Endothelial cell of umbilical vein (primary cell): ENCODE measurements at regions not wholly inside any gene's neighbourhood (a gene's known extent, or its start where the extent isn't known, plus 50 kb on each side); places are given as distances from the start of the nearest gene placed in this dataset.
A peak's percentile ranks its signal among the peaks of the same experiment; 100 is the strongest.
"Not testable (repeated sequence)": the region's sequence is repeated elsewhere in the genome, so short reads cannot be mapped to it uniquely, and the experiment has no call there.

Experiments used
- BruUV-seq: library from RNA; stranded (reverse); fragments of 400-500 nt; replicated peaks from 2 replicates; lab custom pipeline; 2021; lab: Mats Ljungman, UMichigan
- CTCF ChIA-PET: fragments of 300-600, 350-600 bp; sonication (Branson Sonifier 250); formaldehyde crosslinking; loops from one replicate; lab custom pipeline; 2021; ENCODE audit warnings: antibody characterized with exemption, inconsistent platforms; lab: Charles Lee
- POLR2A ChIA-PET: fragments of 300-600, 350-600 bp; sonication (Branson Sonifier 250); formaldehyde crosslinking; loops from one replicate; lab custom pipeline; 2021; ENCODE audit warnings: antibody characterized with exemption, inconsistent platforms; lab: Charles Lee
- DNase-seq: peaks from one replicate; pipeline ENCODE4 v3.0.0-alpha.2; 2011; ENCODE audit warnings: low read depth, low spot score
- FAIRE-seq: peaks from 2 replicates; lab custom pipeline; 2011; peaks lifted over from hg19 to GRCh38; lab: Jason Lieb, UNC
- H2AFZ ChIP-seq: 2 replicates; pipeline ENCODE4 v1.6.0; 2012; ENCODE audit warnings: low read depth, low read length, control low read depth, inconsistent platforms
- H3K27ac ChIP-seq: 2 replicates; pipeline ENCODE4 v1.5.1; 2011; ENCODE audit warnings: low read depth, mild to moderate bottlenecking, control low read depth, low read length, moderate library complexity; ENCODE audit not compliant: insufficient read depth
- H3K27me3 ChIP-seq, 2 experiments: 2 replicates each; pipeline versions ENCODE4 v1.6.0 to v1.6.1; 2011; ENCODE audit warnings: low read length in 2 of 2, mixed read lengths in 1 of 2; ENCODE audit not compliant: control insufficient read depth in 2 of 2, insufficient read depth in 2 of 2
- H3K36me3 ChIP-seq, 2 experiments: 2 replicates in 1 of 2; 3 replicates in 1 of 2; pipeline ENCODE4 v1.5.1; 2011; ENCODE audit warnings: low read length in 2 of 2, mild to moderate bottlenecking in 1 of 2, moderate library complexity in 1 of 2; ENCODE audit not compliant: control insufficient read depth in 2 of 2, insufficient read depth in 2 of 2; ENCODE audit errors: extremely low read depth in 1 of 2
- H3K4me1 ChIP-seq: 3 replicates; pipeline ENCODE4 v1.5.1; 2011; ENCODE audit warnings: mild to moderate bottlenecking, low read length; ENCODE audit not compliant: control insufficient read depth, insufficient read depth; ENCODE audit errors: extremely low read depth
- H3K4me2 ChIP-seq: 2 replicates; pipeline ENCODE4 v1.6.1; 2011; ENCODE audit warnings: low read length, control low read depth, mixed read lengths; ENCODE audit not compliant: insufficient read depth
- H3K4me3 ChIP-seq, 3 experiments: fragments of 200-600 bp in 1 of 3; sonication (generic), shearing (Covaris generic) in 1 of 3; replicated peaks in 1 of 3; 2 replicates each; pipeline ENCODE4 v1.5.1; 2011 to 2016; ENCODE audit warnings: control low read depth in 3 of 3, low read length in 3 of 3, mild to moderate bottlenecking in 2 of 3, inconsistent platforms in 1 of 3, low read depth in 1 of 3, moderate library complexity in 1 of 3; ENCODE audit not compliant: insufficient read depth in 1 of 3
- H3K79me2 ChIP-seq: 2 replicates; pipeline ENCODE4 v1.6.0; 2012; ENCODE audit warnings: low read length, inconsistent platforms; ENCODE audit not compliant: control insufficient read depth, insufficient read depth
- H3K9ac ChIP-seq: replicated peaks from 2 replicates; pipeline ENCODE3; 2011; ENCODE audit warnings: low read length, control low read depth; ENCODE audit not compliant: insufficient read depth; ENCODE audit errors: extremely low read depth
- H3K9me1 ChIP-seq: replicated peaks from 3 replicates; pipeline ENCODE4 v1.6.0; 2011; ENCODE audit warnings: mild to moderate bottlenecking, low read length; ENCODE audit not compliant: control insufficient read depth, insufficient read depth; ENCODE audit errors: extremely low read depth
- H3K9me3 ChIP-seq: replicated peaks from 2 replicates; pipeline ENCODE4 v1.5.1; 2012; ENCODE audit warnings: low read length, inconsistent platforms; ENCODE audit not compliant: control insufficient read depth, insufficient read depth
- H4K20me1 ChIP-seq: replicated peaks from 2 replicates; pipeline ENCODE3; 2011; ENCODE audit warnings: mild to moderate bottlenecking, low read length; ENCODE audit not compliant: control insufficient read depth, insufficient read depth; ENCODE audit errors: extremely low read depth
- CTCF ChIP-seq, 2 donors: IDR thresholded peaks; 1 replicate in 1 of 2; 2 replicates in 1 of 2; pipeline ENCODE4 v1.5.1; 2011; ENCODE audit warnings: low read length in 2 of 2, mild to moderate bottlenecking in 2 of 2, moderate library complexity in 2 of 2, control low read depth in 1 of 2, inconsistent platforms in 1 of 2, low read depth in 1 of 2; ENCODE audit not compliant: insufficient read depth in 1 of 2; ENCODE audit errors: extremely low read depth in 1 of 2
- POLR2AphosphoS5 ChIP-seq: IDR thresholded peaks from 2 replicates; pipeline ENCODE4 v1.6.1; 2012; ENCODE audit warnings: low read depth, mild to moderate bottlenecking, control low read depth, low read length, moderate library complexity; ENCODE audit not compliant: insufficient read depth
- dilution Hi-C: fragments of 300-500 bp; cut with MboI; formaldehyde crosslinking; loops from one replicate; pipeline ENCODE4 v1.15.0; 2019; ENCODE audit warnings: low sequenced_read_pairs; ENCODE audit not compliant: extremely low pct_ligation_motif_present
- intact Hi-C: fragments of 100-400 bp; cut with micrococcal nuclease; formaldehyde crosslinking; loops from one replicate; pipeline ENCODE4 v1.10.0; 2022

- Histone ChIP-seq H2AFZ (no peak overlapping the region), H3K27ac (no peak overlapping the region), H3K4me3 (no peak overlapping the region), H3K9ac (no peak overlapping the region), H3K36me3 (no peaks in the 10 kb centered on the region), H3K4me1 (no peaks in the 10 kb centered on the region), H3K27me3 (no peaks in the 10 kb centered on the region), H3K4me2 (no peak overlapping the region), H3K9me1 (no peaks in the 10 kb centered on the region), H4K20me1 (no peaks in the 10 kb centered on the region), H3K9me3 (peaks cover 36% of the 10 kb centered on the region), H3K79me2 (no peaks in the 10 kb centered on the region)
- peak; percentile 65 for DNase-seq
- ChIA-PET POLR2A (no interaction called here), CTCF (no interaction called here)
- intact Hi-C loops (no loop called here), dilution Hi-C loops (no loop called here)
- no TSS peak for BruUV-seq
- no peak for FAIRE-seq
- TF ChIP-seq POLR2AphosphoS5 (no peak), CTCF (IDR thresholded peaks at IDR 0.05; ENCODE audit: extremely low read depth in 1 of 2, insufficient read depth in 1 of 2, low read depth in 1 of 2, low read length in 2 of 2) (no peak)
Measured at GRCh38 chr2:89829828-89830227, 1138.4 kb downstream of the RPIA start.

GRCh38 chr2:89830341-89831218 is 1139.1 kb downstream of the RPIA start:
- H3K9me1 ChIP-seq, intact Hi-C loops, dilution Hi-C loops, BruUV-seq, H3K27me3 ChIP-seq, H2AFZ ChIP-seq, CTCF ChIA-PET, POLR2A ChIA-PET, H3K79me2 ChIP-seq, H3K4me2 ChIP-seq, H3K36me3 ChIP-seq, H3K27ac ChIP-seq, H4K20me1 ChIP-seq, H3K4me1 ChIP-seq, FAIRE-seq, H3K4me3 ChIP-seq, H3K9ac ChIP-seq: not testable (repeated sequence)
- H3K9me3 ChIP-seq: peaks cover 35% of the 10 kb centered on the region
- DNase-seq: peak; percentile 56
